ENCODE measurements at regions not wholly inside any gene's neighbourhood (a gene's known extent, or its start where the extent isn't known, plus 50 kb on each side); places are given as distances from the start of the nearest gene placed in this dataset.

DNA sequence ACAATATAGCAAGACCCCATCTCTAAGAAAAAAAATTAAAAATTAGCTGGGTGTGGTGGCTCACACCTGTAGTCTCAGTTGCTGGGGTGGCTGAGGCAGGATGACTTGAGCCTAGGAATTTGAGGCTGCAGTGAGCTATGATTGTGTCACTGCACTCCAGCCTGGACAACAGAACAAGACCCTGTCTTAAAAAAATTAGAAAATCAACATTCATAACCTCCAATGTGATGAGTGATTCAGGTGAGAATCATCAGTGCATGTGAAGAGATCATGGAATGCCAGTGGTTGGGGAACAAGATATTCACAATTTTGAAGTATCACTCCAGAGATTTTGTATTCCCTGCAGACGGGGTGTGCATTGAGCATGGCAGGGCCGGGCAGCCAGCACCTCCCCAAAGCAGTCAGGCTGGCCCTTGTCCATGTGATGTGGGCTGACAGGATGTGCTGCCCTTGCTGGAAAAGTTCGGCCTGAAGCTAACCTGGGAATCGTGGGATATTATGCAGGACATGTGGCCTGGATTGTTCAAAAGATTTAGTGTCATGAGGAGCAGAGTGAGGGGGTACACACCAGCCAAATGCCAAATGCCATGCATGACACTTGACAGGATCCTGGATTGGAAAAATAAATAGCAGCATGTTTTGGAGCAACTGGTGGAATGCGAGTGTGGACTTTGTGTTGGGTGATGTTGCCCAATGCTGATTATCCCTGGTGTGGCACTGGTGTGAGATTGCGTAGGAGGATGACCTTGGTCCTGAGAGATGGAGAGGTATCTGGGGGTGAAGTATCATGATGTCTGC is 189.0 kb downstream of the RGS3 start:
- Histone ChIP-seq H3K4me2 (ENCODE audit: insufficient read depth in 1 of 2, low read depth in 2 of 2, low read length in 2 of 2) (no peak overlapping the region), H3K23me2 (ENCODE audit: low read depth, low read length) (no peaks in the 10 kb centered on the region), H3K79me1 (ENCODE audit: low read depth, low read length) (no peaks in the 10 kb centered on the region), H2BK15ac (ENCODE audit: low read length) (0 out of 2 replicates have a peak overlapping the region, but pooled peaks have one; percentile 38), H3K23ac (ENCODE audit: insufficient read length) (no peak overlapping the region), H3K27ac (ENCODE audit: low read depth, low read length) (no peak overlapping the region), H4K20me1 (replicated peaks in 1 of 2; ENCODE audit: control insufficient read depth in 1 of 2, insufficient read depth in 2 of 2, low read length in 2 of 2) (peaks cover 0 to 3% of the 10 kb centered on the region in 2 experiments), H3K9ac (replicated peaks in 1 of 4; ENCODE audit: extremely low read depth in 1 of 4, low read depth in 3 of 4, low read length in 3 of 4) (no peak overlapping the region), H2AFZ (ENCODE audit: low read length) (no peak overlapping the region), H4K5ac (ENCODE audit: insufficient read length, low read depth, low read length) (no peak overlapping the region), H4K8ac (ENCODE audit: extremely low read depth, insufficient read depth, low read length) (no peak overlapping the region), H3K27me3 (replicated peaks in 1 of 4; ENCODE audit: control insufficient read depth in 3 of 4, extremely low read depth in 1 of 4, insufficient read depth in 3 of 4, low read length in 3 of 4) (peaks cover 0 to 5% (median 2%) of the 10 kb centered on the region in 4 experiments; a peak in 5 of 7 replicates), H3K4me1 (replicated peaks in 1 of 4; ENCODE audit: control insufficient read depth in 3 of 4, insufficient read depth in 4 of 4, low read length in 3 of 4) (peaks cover 0 to 18% (median 9%) of the 10 kb centered on the region in 4 experiments; a peak in 6 of 7 replicates), H3K9me3 (ENCODE audit: insufficient read depth in 2 of 2, low read depth in 1 of 2, low read length in 1 of 2) (no peaks in the 10 kb centered on the region), H3K14ac (ENCODE audit: insufficient read length) (no peak overlapping the region), H4K91ac (replicated peaks; ENCODE audit: insufficient read length, low read length) (no peak overlapping the region), H3K79me2 (ENCODE audit: control insufficient read depth in 1 of 2, insufficient read depth in 2 of 2, low read length in 2 of 2) (no peaks in the 10 kb centered on the region), H3K4me3 (ENCODE audit: extremely low read depth in 1 of 4, insufficient read depth in 2 of 4, low read depth in 3 of 4, low read length in 4 of 4) (no peak overlapping the region), H2AK5ac (ENCODE audit: low read depth, low read length) (no peak overlapping the region), H2BK120ac (replicated peaks; ENCODE audit: low read depth, low read length) (no peak overlapping the region), H2BK20ac (ENCODE audit: low read length) (no peak overlapping the region), H3K4ac (replicated peaks; ENCODE audit: insufficient read length, low read depth, low read length) (no peak overlapping the region), H2BK12ac (ENCODE audit: low read depth, low read length) (no peak overlapping the region), H2BK5ac (ENCODE audit: low read depth, low read length) (no peak overlapping the region), H3K36me3 (ENCODE audit: control insufficient read depth in 2 of 4, insufficient read depth in 4 of 4, low read length in 3 of 4) (no peaks in the 10 kb centered on the region), H3K56ac (replicated peaks; ENCODE audit: insufficient read length, low read depth, low read length) (no peak overlapping the region), H3K18ac (ENCODE audit: extremely low read depth, low read length) (no peak overlapping the region)
- ChIA-PET CTCF (ENCODE audit: partially characterized antibody) (interaction anchor here (1.7 to 18.7 kb wide), 4 partner anchors 28 to 110 kb away, joined by 6 to 1065 read pairs (median 62); no protein-coding TSS in a partner anchor), POLR2A (ENCODE audit: partially characterized antibody) (interaction anchor here (2.8 to 4.5 kb wide), 2 partner anchors 50 to 59 kb away, joined by 10 to 46 read pairs; no protein-coding TSS in a partner anchor)
- no peak for DNase-seq (ENCODE audit: low read depth in 1 of 2, low spot score in 2 of 2)
- 84% methylated on average over 6 of the region's 6 CpGs; no CpG with 5 or more reads in 1 of the 2 experiments for WGBS, 2 experiments (ENCODE audit: extremely low coverage in 1 of 2, insufficient coverage in 1 of 2, insufficient read length in 1 of 2, insufficient replicate concordance in 2 of 2, low coverage in 1 of 2, low lambda C conversion rate in 2 of 2, missing lambda C conversion rate in 1 of 2)
- no peak for FAIRE-seq
- TF ChIP-seq ZNF274 (IDR thresholded peaks at IDR 0.05; ENCODE audit: borderline replicate concordance, extremely low read depth, low read length) = no peak
- no peak for TF ChIP-seq SIN3A (conservative IDR thresholded peaks at IDR 0.05 in 1 of 2, IDR thresholded peaks at IDR 0.05 in 1 of 2; ENCODE audit: low read depth in 1 of 2, low read length in 2 of 2)
- TF ChIP-seq, protein P1, sequence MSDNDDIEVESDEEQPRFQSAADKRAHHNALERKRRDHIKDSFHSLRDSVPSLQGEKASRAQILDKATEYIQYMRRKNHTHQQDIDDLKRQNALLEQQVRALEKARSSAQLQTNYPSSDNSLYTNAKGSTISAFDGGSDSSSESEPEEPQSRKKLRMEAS (IDR thresholded peaks at IDR 0.05) = no peak
- no peak for TF ChIP-seq YY1 (IDR thresholded peaks at IDR 0.05; ENCODE audit: low read depth, low read length)
- no peak for TF ChIP-seq JUN (IDR thresholded peaks at IDR 0.05; ENCODE audit: low read depth, low read length)
- no peak for TF ChIP-seq RBBP5 (IDR thresholded peaks at IDR 0.05; ENCODE audit: borderline replicate concordance, low read depth, low read length)
- no peak for TF ChIP-seq POLR2AphosphoS5 (IDR thresholded peaks at IDR 0.05; ENCODE audit: low read depth, low read length)
- no peak for TF ChIP-seq BRCA1 (IDR thresholded peaks at IDR 0.05; ENCODE audit: low read depth, low read length)
- no peak for TF ChIP-seq SRF (IDR thresholded peaks at IDR 0.05; ENCODE audit: low read depth, low read length)
- TF ChIP-seq MAFK (IDR thresholded peaks at IDR 0.05; ENCODE audit: low read depth, low read length) = no peak
- no peak for TF ChIP-seq TCF12 (IDR thresholded peaks at IDR 0.05; ENCODE audit: low read depth, low read length)
